Neural cell (in vitro differentiated cells): ENCODE measurements at regions not wholly inside any gene's neighbourhood (a gene's known extent, or its start where the extent isn't known, plus 50 kb on each side); places are given as distances from the start of the nearest gene placed in this dataset.

Experiments used
- CTCF ChIP-seq: fragments of 450-650 bp; IDR thresholded peaks from 2 replicates; pipeline ENCODE4 v1.5.1; 2014; ENCODE audit warnings: antibody characterized with exemption, mild to moderate bottlenecking, moderate library complexity; ENCODE audit not compliant: poor library complexity, severe bottlenecking
- EP300 ChIP-seq: fragments of 450-650 bp; conservative IDR thresholded peaks from 2 replicates; pipeline ENCODE4 v1.6.1; 2014; ENCODE audit warnings: antibody characterized with exemption, mild to moderate bottlenecking, moderate library complexity; ENCODE audit not compliant: poor library complexity, severe bottlenecking
- EZH2 ChIP-seq: fragments of 200-600, 300-800 bp; shearing (Covaris generic), sonication (generic); IDR thresholded peaks from 2 replicates; pipeline ENCODE4 v1.6.1; 2014; ENCODE audit warnings: antibody characterized with exemption, low read length, borderline replicate concordance, mild to moderate bottlenecking; ENCODE audit not compliant: insufficient read depth, poor library complexity, severe bottlenecking
- MXI1 ChIP-seq: fragments of 450-650 bp; conservative IDR thresholded peaks from 2 replicates; pipeline ENCODE4 v1.6.1; 2014; ENCODE audit warnings: antibody characterized with exemption, mild to moderate bottlenecking; ENCODE audit not compliant: poor library complexity, severe bottlenecking
- POLR2AphosphoS5 ChIP-seq: IDR thresholded peaks from 2 replicates; pipeline ENCODE4 v1.6.1; 2012
- RAD21 ChIP-seq: fragments of 450-650 bp; conservative IDR thresholded peaks from 2 replicates; pipeline ENCODE4 v1.6.1; 2014; ENCODE audit warnings: antibody characterized with exemption, mild to moderate bottlenecking, moderate library complexity
- TAF1 ChIP-seq: IDR thresholded peaks from 2 replicates; pipeline ENCODE4 v1.6.1; 2012; ENCODE audit warnings: low read depth
- TF ChIP-seq, protein P1 (sequence below): IDR thresholded peaks from 2 replicates; pipeline ENCODE4 v1.6.1; 2012; ENCODE audit warnings: borderline replicate concordance

GRCh38 chr2:21754164-21754788 lies 630.5 kb downstream of the TDRD15 start:
- TF ChIP-seq CTCF (peak; percentile 31), EP300 (no peak), EZH2 (no peak), TAF1 (no peak), POLR2AphosphoS5 (no peak), MXI1 (no peak), RAD21 (no peak)
- TF ChIP-seq, protein P1, sequence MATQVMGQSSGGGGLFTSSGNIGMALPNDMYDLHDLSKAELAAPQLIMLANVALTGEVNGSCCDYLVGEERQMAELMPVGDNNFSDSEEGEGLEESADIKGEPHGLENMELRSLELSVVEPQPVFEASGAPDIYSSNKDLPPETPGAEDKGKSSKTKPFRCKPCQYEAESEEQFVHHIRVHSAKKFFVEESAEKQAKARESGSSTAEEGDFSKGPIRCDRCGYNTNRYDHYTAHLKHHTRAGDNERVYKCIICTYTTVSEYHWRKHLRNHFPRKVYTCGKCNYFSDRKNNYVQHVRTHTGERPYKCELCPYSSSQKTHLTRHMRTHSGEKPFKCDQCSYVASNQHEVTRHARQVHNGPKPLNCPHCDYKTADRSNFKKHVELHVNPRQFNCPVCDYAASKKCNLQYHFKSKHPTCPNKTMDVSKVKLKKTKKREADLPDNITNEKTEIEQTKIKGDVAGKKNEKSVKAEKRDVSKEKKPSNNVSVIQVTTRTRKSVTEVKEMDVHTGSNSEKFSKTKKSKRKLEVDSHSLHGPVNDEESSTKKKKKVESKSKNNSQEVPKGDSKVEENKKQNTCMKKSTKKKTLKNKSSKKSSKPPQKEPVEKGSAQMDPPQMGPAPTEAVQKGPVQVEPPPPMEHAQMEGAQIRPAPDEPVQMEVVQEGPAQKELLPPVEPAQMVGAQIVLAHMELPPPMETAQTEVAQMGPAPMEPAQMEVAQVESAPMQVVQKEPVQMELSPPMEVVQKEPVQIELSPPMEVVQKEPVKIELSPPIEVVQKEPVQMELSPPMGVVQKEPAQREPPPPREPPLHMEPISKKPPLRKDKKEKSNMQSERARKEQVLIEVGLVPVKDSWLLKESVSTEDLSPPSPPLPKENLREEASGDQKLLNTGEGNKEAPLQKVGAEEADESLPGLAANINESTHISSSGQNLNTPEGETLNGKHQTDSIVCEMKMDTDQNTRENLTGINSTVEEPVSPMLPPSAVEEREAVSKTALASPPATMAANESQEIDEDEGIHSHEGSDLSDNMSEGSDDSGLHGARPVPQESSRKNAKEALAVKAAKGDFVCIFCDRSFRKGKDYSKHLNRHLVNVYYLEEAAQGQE, result no peak
